ENCODE measurements at regions not wholly inside any gene's neighbourhood (a gene's known extent, or its start where the extent isn't known, plus 50 kb on each side); places are given as distances from the start of the nearest gene placed in this dataset.

DNA sequence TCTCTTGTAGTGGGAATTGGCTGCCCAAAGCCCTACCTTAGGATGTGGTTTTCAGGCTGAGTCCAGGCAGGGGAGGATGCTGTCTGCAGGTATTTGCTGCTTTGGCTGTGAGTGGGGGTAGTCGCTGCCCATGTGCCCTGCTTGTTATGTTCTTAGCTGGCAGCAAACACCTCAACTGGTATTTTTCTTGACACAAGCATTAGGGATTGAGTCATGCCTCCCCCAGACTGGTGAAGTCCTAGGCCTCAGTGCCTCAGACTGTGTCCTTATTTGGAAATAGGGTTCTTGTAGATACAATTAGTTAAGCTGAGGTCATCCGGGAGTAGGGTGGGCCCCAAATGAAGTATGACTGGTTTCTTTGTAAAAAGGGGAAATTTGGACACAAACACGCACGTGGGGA lies 808.3 kb upstream of the EEF2KMT start:
- DNase-seq (ENCODE audit: low spot score), result peak; percentile 91

DNA sequence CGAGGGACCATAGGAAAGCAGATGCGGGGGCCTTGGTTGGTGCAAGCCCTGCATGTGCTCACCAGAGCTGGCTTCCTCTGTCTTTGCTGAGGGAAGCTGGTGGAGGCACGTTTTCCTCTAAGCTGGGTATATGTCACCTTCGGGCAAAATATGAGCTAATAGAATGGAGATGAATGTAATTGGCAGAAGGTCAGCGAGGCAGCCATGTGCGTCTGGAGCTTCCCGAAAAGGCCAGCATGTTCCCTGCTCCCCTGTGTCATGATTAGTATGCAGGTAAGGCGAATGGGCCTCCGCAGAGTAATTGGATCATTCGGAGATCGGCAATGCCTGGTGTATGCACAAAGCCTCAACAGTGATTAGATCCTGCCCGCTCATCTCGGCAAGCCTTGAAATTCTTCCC lies 806.2 kb upstream of the EEF2KMT start:
- DNase-seq (ENCODE audit: low spot score), result peak; percentile 38

DNA sequence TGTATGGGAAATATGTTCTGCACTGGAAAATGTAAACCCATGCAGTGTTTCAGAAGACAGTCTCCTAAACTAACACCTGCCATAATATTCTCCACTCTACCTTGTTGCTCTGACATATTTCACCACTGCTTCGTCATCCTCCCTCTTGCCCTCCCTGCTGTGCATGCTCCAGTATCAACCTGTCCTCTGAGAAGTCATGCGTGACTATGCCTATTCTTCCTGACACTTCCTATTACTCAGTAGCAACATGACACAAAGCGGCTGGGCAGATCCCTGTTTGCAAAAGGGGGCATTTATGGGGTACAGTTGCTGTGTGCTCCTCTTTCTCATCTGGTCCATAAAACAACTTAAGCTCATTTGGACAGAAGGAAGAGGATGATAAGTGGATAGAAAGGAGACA lies 805.6 kb upstream of the EEF2KMT start:
- peak; percentile 77 for DNase-seq (ENCODE audit: low spot score)

DNA sequence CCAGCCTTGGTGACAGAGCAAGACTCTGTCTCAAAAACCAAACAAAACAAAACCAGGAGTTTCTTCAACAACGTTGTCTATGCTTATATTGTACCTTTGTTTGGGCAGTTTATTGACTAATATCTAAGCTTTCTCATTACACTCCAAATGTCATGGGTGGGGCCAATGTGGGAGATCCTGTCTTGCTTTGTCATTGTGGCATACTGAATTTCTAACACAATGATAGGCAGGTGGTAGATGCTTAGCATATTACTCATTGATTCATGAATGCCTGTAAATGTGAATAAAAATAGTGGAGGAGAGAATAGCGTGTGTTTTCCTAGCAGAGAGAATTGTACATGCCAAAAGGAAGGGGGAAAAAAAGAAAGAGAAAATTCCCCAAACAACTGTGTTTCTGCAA lies 802.5 kb upstream of the EEF2KMT start:
- DNase-seq (ENCODE audit: low spot score), result peak; percentile 65

DNA sequence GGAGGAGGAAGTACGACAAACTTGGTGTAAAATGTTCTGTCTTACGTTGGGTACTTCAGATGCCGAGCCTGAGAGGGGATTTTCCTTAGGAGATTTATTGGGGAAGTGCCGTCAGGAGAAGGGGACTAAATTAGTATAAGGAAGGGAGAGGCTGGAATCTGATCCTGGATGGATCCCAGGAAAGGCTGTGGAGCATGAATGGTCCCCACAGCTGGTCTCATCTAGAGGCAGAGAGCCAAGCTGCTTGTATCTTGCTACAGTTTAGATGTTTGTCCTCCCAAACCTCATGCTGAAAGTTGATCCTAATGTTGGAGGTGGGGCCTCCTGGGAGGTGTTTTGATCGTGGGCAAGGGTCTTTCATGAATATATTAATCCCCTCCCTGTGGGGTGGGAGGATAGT lies 798.4 kb upstream of the EEF2KMT start:
- no peak for DNase-seq (ENCODE audit: low spot score)

DNA sequence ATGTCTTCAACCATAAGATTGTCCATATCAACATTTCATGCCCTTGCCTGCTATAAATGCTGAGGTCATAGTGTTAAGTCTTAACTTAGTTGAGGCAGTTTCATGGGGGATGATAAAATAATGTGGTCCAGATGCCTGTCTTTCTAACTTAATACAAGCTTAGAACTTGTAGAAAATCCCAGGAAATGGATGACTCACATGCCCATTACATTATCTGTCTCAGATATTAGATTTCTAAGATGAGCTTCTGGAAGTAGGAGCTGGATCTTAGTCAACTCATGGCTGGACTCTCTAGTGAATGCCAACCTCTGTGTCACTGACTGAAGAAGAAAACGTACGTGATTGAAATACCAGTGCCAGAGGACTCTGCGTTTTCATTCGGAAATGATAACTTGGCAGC lies 797.5 kb upstream of the EEF2KMT start:
- peak; percentile 58 for DNase-seq (ENCODE audit: low spot score)

- DNase-seq (ENCODE audit: low spot score), result no peak
Observed at GRCh38 chr16:5891296-5891695, 793.7 kb upstream of the EEF2KMT start.

DNA sequence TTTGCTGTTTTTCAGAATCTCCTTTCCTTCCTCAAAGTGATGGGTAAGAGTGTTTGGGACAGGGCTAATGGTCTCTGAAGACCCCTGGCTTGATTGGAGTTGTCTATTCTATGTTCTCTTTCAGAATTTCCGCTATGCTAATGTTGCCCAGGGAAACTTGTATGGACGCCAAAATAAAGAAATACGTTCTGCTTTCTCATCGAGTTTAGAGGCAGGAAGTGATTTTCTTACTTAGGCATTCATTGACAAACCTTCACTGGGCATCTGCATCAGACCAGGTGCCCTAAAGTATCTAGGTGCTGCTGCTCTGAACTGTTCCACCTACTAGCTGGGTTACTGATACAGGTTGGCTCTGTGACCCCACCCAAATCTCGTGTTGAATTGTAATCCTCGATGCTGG lies 787.9 kb upstream of the EEF2KMT start:
- peak; percentile 36 for DNase-seq (ENCODE audit: low spot score)

DNA sequence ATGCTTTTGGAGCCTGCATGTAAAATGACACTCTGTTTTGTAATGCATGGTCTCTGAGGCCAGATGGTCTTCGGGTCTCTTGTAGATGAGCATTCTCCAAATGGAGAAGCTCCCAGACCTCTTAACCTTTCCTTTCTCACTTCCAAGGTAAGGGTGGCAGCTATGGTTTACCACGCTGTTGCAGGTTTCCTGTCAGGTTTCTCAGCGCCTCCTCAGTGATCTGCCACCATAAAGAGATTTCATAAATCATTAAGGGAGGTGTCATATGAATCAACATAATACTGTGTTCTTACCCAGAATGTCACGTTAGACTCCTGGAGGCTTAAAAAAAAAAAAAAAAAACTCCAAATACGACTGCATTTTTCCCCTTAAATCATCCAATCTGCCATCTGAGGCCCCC lies 787.4 kb upstream of the EEF2KMT start:
- DNase-seq (ENCODE audit: low spot score), result no peak

- no peak for DNase-seq (ENCODE audit: low spot score)
Observed at GRCh38 chr16:5884339-5884738, 786.7 kb upstream of the EEF2KMT start.

DNA sequence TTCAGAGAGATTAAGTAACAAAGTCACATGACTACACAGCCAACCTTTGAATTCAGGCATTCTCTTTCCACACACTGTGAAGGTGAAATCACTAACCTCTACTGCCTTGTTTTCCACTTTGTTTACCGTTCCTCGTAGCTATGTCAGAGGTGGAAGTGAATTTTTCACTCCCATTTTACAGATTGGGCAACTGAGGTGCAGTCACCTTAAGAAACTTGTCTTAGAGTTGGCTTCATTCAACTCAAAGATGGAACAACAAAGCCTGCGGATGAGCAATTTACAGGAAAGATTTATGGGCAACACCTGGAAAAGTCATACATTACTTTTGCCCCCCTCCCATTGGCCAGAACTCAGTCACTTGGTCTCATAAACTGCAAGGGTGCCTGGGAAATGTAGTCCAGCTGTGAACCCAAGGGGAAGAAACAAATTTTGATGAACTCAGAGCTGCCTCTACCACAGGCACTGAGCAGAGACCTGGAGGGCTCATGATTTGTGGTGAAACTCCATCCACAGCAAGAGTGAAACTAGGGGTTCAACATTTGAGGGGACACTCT lies 784.6 kb upstream of the EEF2KMT start:
- DNase-seq (ENCODE audit: low spot score), result no peak

GRCh38 chr16:5875416-5875815 lies 777.8 kb upstream of the EEF2KMT start:
- DNase-seq (ENCODE audit: low spot score), result no peak

- DNase-seq (ENCODE audit: low spot score), result no peak
Observed at GRCh38 chr16:5874899-5875298, 777.3 kb upstream of the EEF2KMT start.

DNA sequence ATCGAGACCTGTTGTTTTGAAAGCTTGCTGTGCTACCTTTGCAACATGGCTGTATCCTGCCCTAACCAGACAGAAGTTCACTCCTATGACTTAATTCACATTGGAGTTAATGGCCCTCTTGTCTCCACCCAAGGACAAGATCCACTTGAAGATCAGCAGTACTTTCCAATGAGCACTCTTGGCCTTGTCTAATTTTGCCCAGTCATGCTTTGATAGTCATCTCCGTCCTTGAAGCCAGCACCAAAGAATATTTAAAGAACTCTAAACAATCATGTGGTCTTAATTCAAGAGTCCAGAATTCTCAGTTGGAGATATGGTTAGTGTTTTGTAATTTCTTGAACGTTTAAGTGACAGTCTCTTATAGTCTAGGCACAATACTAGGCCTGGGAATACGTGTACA lies 775.6 kb upstream of the EEF2KMT start:
- no peak for DNase-seq (ENCODE audit: low spot score)

DNA sequence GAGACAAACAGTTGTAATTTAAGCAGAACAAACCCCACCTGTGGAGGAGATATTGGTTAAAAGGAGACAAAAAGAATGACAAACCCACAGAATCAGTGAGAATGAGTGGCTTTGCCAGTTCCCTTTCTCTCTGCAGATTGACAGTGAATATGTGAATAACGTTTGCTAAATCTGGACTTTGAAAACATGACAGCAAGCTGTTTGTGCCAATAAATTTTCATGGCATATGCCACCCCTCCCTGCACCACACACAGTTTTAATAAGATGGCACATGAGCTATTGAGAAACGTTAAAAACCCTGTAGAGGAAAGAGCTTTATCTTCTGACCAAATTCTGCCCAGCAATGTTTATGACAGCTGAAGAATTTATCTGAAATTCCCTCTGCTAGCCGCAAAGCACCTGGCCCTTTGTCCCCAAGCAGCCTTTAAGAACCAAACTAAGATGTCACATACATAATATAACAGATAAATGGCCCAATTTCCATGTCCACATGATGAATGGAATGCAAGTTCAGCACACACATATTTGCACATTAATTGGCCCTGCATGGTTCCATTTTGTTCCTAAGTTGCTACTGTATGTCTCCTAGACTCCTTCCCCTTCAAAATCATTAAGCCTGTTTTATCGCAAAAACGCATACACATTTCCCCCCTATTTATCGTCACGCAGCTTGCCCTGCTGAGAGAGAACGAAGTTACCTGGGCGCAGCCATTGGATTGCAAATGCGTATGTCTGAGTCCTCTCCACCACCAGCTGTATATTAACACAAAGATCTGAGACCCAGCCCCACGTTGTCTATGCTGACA lies 773.5 kb upstream of the EEF2KMT start:
- DNase-seq (ENCODE audit: low spot score), result no peak

- DNase-seq (ENCODE audit: low spot score), result no peak
Observed at GRCh38 chr16:5867250-5867649, 769.7 kb upstream of the EEF2KMT start.

- DNase-seq (ENCODE audit: low spot score), result peak; percentile 75
Observed at GRCh38 chr16:5865236-5865635, 767.6 kb upstream of the EEF2KMT start.

DNA sequence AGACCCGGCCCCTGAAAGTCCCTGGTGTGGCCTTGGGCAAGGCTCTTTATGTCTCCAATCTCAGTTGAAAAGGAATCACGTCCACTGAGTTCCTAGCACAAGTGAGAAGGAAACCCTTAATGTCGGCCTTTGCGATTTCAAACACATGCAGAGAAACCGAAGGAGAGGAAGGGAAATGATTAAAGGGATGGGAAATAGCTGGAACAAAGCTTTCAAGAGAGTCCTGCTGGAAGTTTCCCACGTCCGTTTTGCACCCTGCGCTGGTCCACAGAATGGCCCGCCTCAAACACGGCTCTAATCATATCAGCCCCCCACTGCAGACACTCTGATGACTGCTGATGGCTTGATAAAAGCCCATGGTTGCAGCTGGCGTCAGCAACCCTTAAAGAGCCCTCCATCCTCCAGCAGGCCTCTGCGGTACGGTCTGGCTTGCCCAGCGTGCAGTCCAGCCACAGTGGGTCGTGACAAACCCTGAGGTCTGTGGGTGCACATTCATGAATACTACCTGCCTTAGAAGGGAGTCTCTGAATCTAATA lies 765.5 kb upstream of the EEF2KMT start:
- DNase-seq (ENCODE audit: low spot score), result no peak

GRCh38 chr16:5862103-5862840 lies 764.7 kb upstream of the EEF2KMT start:
- DNase-seq (ENCODE audit: low spot score), result no peak

DNA sequence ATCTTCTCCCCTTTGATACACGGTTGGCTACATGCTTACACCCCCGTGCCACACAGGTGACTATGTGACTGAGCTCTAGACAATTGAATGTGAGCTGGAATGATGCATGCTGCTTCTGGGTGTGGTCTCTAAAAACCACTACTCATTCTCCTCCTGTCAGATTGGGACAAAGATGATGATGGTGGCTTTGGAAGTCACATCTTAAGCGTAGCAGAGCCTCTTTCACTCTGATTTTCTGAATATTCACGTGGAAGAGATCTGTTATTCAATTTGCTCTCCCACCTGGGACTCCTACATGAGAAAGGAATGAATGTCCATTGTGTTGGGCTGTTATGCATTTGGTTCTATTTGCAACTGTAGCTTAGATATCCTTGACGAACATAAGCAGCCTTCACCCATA lies 763.6 kb upstream of the EEF2KMT start:
- no peak for DNase-seq (ENCODE audit: low spot score)

DNA sequence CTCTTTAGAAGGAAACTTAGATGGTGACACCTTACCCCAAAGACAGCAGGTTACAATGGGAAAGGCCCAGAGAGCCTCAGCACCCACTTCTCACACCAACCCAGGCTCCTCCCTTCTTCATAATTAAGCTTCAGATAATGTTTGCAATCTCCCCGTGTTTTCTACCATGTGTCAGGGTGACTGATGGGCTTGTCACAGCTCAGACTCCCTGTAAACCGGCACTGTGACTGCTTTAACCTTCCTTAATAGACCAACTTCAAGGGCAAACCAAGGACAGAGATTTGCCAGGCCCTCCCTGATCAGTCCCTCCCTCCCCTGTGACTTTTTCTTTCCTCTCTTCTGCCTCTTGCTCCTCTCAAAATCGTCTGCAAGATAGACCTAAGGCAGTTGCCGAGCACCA lies 760.6 kb upstream of the EEF2KMT start:
- DNase-seq (ENCODE audit: low spot score), result no peak

DNA sequence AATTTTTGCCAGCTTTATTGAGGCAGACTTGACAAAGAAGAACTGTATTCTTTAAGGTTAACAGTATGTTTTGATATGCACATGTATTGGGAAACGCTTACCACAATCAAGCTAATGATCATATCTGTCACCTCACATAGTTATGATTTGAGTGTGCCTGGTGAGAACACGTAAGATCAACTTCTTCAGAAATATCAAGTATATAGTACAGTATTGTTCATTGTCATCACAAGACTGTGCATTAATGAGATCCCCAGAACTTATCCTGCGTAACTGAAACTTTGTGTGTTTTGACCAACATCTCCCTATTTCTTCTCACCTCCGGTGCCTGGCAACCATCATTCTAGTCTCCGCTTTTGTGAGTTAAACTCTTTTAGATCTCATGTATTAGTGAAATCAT lies 756.4 kb upstream of the EEF2KMT start:
- no peak for DNase-seq (ENCODE audit: low spot score)

DNA sequence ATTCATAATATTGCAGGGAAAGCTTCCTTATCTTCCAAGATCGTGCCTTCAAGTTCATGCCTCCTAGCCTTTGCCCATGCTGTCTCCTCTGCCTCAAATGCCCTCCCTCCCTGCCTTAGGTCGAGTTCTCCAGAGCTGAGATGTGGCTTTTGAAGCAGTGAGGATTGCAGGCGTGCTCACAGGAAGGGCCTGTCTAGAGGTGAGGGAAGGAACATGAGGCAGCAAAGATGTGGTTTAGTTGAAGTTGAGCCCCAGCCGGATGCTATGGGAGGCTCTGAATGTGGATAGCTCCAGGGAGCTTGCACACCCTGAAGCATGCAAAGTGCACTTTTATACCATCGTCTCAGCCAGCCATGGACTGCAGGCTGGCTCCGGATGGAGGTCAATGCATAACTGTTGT lies 754.6 kb upstream of the EEF2KMT start:
- peak; percentile 13 for DNase-seq (ENCODE audit: low spot score)

Data from kidney tubule cell (primary cell).